Muscle of leg (tissue), 3 donors: ENCODE measurements at regions not wholly inside any gene's neighbourhood (a gene's known extent, or its start where the extent isn't known, plus 50 kb on each side); places are given as distances from the start of the nearest gene placed in this dataset.

Experiments
- DNase-seq: peaks from one replicate; pipeline ENCODE4 v3.0.0; 2013
- H3K27ac ChIP-seq: one replicate; pipeline ENCODE4 v1.5.1; 2013; ENCODE audit warnings: mild to moderate bottlenecking, low read length, control low read depth
- H3K27me3 ChIP-seq: one replicate; pipeline ENCODE4 v1.6.1; 2013; ENCODE audit warnings: low read length; ENCODE audit not compliant: control insufficient read depth, insufficient read depth
- H3K36me3 ChIP-seq: one replicate; pipeline ENCODE4 v1.6.1; 2013; ENCODE audit warnings: low read length; ENCODE audit not compliant: control insufficient read depth, insufficient read depth
- H3K4me1 ChIP-seq: one replicate; pipeline ENCODE4 v1.6.1; 2013; ENCODE audit warnings: low read length; ENCODE audit not compliant: control insufficient read depth, insufficient read depth
- H3K4me3 ChIP-seq: one replicate; pipeline ENCODE4 v1.5.1; 2013; ENCODE audit warnings: low read length, control low read depth
- H3K9me3 ChIP-seq: replicated peaks from 2 replicates; pipeline ENCODE4 v1.6.1; 2013; ENCODE audit warnings: low read depth, low read length; ENCODE audit not compliant: control insufficient read depth
- WGBS: methylation state at CpG from one replicate; pipeline ENCODE4 v1.1.5; 2013; ENCODE audit warnings: missing lambda C conversion rate; ENCODE audit not compliant: insufficient coverage; 5-methylcytosine and 5-hydroxymethylcytosine counted together

DNA sequence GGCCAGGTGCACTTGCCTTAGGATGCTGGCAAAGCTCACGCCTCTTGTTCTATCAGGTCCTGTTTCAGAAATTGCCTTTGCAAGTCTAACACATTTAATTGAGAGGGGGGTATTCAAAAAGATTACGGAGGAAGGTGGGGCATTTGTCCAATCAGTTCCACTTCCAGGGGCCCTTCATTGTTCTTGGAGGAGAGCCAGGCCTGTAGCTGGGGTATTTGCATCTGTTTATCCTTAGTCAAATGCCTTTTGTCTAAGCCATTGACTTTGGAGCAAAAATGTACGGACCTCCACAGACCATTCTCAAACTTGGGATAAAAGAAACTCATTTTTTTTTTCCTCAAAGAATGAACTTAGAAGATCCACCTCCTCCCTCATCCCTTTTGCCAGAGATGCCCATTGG, 582.0 kb downstream of the BCL11B start:
- 50% methylated on average over 2 of the region's 3 CpGs for WGBS
- Histone ChIP-seq H3K4me1 (peaks cover 35% of the 10 kb centered on the region), H3K27me3 (no peaks in the 10 kb centered on the region), H3K36me3 (no peaks in the 10 kb centered on the region), H3K9me3 (no peaks in the 10 kb centered on the region), H3K4me3 (no peak overlapping the region), H3K27ac (no peak overlapping the region)
- peak; percentile 18 for DNase-seq

DNA sequence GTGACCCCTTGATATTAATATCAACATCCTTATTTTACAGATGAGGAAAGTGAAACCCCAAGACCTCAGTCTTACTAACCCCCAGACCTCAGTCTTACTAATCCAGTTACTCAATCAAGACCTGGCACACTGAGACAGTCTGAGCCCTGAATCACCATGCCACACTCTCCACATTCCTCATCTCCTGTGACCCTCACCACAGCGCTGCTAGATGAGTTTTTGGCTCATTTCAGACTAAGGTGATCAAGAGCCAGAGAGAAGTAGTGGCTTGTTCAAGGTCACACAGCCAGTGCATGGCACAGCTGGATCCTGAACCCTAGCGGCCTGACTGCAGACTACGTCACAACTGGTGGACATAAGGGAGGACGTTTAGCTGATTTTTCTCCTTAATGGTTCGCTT, 579.2 kb downstream of the BCL11B start:
- no peak overlapping the region for H3K27ac ChIP-seq
- H3K4me1 ChIP-seq, result peaks cover 17% of the 10 kb centered on the region
- peaks cover 2% of the 10 kb centered on the region for H3K9me3 ChIP-seq
- no peaks in the 10 kb centered on the region for H3K36me3 ChIP-seq
- no peaks in the 10 kb centered on the region for H3K27me3 ChIP-seq
- 65% methylated on average over 3 of the region's 5 CpGs for WGBS
- no peak overlapping the region for H3K4me3 ChIP-seq
- DNase-seq, result no peak

DNA sequence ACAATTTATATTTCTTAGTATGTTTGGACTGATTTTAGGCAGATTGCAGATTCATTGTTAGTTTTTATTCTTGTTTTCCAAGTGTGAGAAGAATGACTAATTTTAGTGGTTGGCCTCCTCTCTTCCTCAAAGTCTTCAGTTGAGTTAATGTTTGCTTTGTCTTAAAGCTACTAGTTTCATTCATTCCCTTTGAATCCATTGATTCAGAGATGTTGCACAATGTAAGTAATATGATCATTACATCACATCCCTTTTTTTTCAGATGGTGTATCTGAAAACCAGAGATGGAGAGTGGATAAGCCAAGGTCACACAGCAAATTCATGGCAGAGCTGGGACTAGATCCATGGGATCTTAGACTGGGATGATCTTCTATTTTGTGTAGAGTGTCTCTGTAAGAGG, 577.5 kb downstream of the BCL11B start:
- no peaks in the 10 kb centered on the region for H3K27me3 ChIP-seq
- H3K4me3 ChIP-seq, result no peak overlapping the region
- H3K4me1 ChIP-seq, result peaks cover 17% of the 10 kb centered on the region
- no peaks in the 10 kb centered on the region for H3K36me3 ChIP-seq
- no peak overlapping the region for H3K27ac ChIP-seq
- H3K9me3 ChIP-seq, result peaks cover 2% of the 10 kb centered on the region
- DNase-seq, result no peak

DNA sequence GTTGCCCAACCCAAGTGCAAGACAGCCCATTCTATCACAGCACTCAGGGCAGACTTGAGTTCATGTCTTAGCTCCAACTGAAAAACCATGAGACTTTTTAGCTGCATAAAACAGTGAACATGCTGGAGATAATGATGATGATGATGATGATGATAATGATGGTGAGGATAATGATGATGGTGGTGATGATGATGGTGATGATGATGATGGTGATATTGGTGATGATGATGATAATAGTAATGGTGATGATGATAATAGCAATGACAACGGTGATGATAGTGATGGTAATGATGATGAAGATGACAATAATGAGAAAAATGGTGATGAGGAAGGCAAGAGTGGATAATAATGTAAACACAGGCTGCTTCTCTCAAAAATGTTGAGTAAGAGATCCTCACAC, 576.2 kb downstream of the BCL11B start:
- Histone ChIP-seq H3K9me3 (peaks cover 2% of the 10 kb centered on the region), H3K4me1 (peaks cover 7% of the 10 kb centered on the region), H3K27ac (no peak overlapping the region), H3K27me3 (no peaks in the 10 kb centered on the region), H3K4me3 (no peak overlapping the region), H3K36me3 (no peaks in the 10 kb centered on the region)
- no peak for DNase-seq
- 100% methylated on average over 1 of the region's 1 CpG for WGBS

GRCh38 chr14:98698341-98698740, 573.7 kb downstream of the BCL11B start:
- Histone ChIP-seq H3K27ac (no peak overlapping the region), H3K9me3 (peaks cover 2% of the 10 kb centered on the region), H3K27me3 (no peaks in the 10 kb centered on the region), H3K36me3 (no peaks in the 10 kb centered on the region), H3K4me3 (no peak overlapping the region), H3K4me1 (no peaks in the 10 kb centered on the region)
- WGBS, result 86% methylated on average over 1 of the region's 3 CpGs
- DNase-seq, result no peak

DNA sequence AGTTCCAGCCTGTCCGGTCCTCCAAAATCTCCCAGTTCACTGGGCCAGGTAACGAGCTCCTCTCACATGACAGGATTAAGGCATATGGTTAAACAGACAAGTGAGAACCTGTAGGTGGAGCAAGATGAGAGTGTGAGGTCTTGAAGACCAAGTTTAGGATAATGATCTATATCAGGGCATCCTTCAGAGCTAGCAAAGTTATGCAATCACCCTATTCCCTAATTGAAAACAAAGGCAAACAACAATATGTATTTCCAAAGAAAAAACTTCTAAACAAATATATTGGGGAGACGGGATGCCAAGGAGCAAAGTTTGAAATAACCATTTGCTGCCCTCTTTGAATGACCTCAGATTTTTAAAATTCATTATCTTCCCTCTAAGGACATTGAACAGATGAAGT, 571.2 kb downstream of the BCL11B start:
- Histone ChIP-seq H3K4me3 (no peak overlapping the region), H3K9me3 (peaks cover 2% of the 10 kb centered on the region), H3K4me1 (no peaks in the 10 kb centered on the region), H3K27me3 (no peaks in the 10 kb centered on the region), H3K27ac (no peak overlapping the region), H3K36me3 (no peaks in the 10 kb centered on the region)
- WGBS, result no CpG with 5 or more reads among the region's 3 CpGs
- DNase-seq, result no peak

DNA sequence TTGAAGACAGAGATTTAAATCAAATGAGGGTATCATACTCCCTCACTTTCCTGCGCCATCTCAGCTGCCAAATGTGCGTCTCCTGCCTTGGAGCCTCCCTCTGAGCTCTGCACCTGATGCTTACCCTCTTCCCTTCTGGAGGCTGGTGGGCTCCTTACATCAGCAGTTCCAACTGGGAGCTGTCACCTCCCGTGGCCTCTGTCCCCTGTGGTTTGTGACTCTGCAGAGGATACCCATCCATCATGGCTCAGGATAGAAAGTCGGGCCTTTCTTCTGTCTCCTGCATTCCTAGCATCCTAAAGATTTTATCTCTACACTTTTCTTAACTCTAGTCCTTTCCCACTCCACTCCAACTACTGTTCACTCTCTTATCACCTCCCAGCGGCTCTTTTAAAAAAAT, 570.6 kb downstream of the BCL11B start:
- Histone ChIP-seq H3K27me3 (no peaks in the 10 kb centered on the region), H3K9me3 (peaks cover 2% of the 10 kb centered on the region), H3K4me1 (no peaks in the 10 kb centered on the region), H3K4me3 (no peak overlapping the region), H3K27ac (no peak overlapping the region), H3K36me3 (no peaks in the 10 kb centered on the region)
- no peak for DNase-seq
- WGBS, result 62% methylated on average over 4 of the region's 5 CpGs

- no peaks in the 10 kb centered on the region for H3K4me1 ChIP-seq
- 22% methylated on average over 3 of the region's 3 CpGs for WGBS
- no peak overlapping the region for H3K27ac ChIP-seq
- no peaks in the 10 kb centered on the region for H3K27me3 ChIP-seq
- no peaks in the 10 kb centered on the region for H3K9me3 ChIP-seq
- no peaks in the 10 kb centered on the region for H3K36me3 ChIP-seq
- no peak for DNase-seq
- no peak overlapping the region for H3K4me3 ChIP-seq
Observed at GRCh38 chr14:98704441-98704840, 567.6 kb downstream of the BCL11B start.

DNA sequence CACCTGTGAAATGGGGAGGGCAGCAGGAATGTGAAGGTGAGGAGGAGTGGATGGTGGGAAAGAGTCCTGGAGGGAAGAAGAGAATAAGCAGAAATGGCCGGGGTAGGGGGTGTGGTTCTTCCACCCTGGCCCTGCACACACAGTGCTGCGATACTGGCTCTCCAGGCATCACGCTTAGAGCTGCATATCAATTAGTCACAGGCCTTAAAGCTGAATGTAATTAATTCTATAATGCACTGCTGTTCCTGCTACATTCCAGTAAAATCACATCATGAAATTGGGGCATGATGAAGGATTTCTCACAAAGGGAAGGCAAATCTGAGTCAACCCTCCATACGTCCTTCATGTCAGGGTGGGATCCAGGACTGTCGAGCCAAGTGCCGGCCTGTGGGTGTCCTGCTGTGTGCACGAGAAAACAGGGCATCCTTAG, 566.1 kb downstream of the BCL11B start:
- no peaks in the 10 kb centered on the region for H3K36me3 ChIP-seq
- peak; percentile 7 for DNase-seq
- no peaks in the 10 kb centered on the region for H3K27me3 ChIP-seq
- 14% methylated on average over 1 of the region's 7 CpGs for WGBS
- no peaks in the 10 kb centered on the region for H3K9me3 ChIP-seq
- no peak overlapping the region for H3K27ac ChIP-seq
- no peak overlapping the region for H3K4me3 ChIP-seq
- H3K4me1 ChIP-seq, result no peaks in the 10 kb centered on the region

DNA sequence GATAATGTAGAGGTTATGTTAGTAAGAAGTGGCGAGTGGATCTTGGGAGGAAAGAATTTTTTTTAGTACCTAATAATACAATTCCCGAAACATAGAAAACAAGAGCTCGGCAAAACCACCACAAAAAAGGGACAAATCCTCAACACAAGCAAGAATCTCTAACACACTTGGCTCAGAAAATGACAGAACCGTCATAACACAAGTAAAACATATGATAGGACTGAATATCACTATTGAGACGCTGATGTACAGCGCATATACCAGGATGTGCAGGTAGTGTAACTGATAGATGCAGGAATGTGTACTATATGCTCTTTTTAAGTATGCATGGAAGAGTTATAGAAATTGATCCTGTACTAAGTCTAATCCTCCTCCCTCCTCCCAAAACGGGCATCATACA, 564.5 kb downstream of the BCL11B start:
- no peak for DNase-seq
- no CpG with 5 or more reads among the region's 7 CpGs for WGBS

GRCh38 chr14:98708555-98708954, 563.4 kb downstream of the BCL11B start:
- no peak for DNase-seq
- Histone ChIP-seq H3K36me3 (no peaks in the 10 kb centered on the region), H3K27ac (no peak overlapping the region), H3K4me1 (no peaks in the 10 kb centered on the region), H3K9me3 (no peaks in the 10 kb centered on the region), H3K4me3 (no peak overlapping the region), H3K27me3 (no peaks in the 10 kb centered on the region)

More for the DNA sequence above, 564.5 kb downstream of the BCL11B start:
- Histone ChIP-seq H3K4me1 (no peaks in the 10 kb centered on the region), H3K27me3 (no peaks in the 10 kb centered on the region), H3K9me3 (no peaks in the 10 kb centered on the region), H3K36me3 (no peaks in the 10 kb centered on the region), H3K27ac (no peak overlapping the region), H3K4me3 (no peak overlapping the region)
